AG09309 (cell line): ENCODE measurements at regions not wholly inside any gene's neighbourhood (a gene's known extent, or its start where the extent isn't known, plus 50 kb on each side); places are given as distances from the start of the nearest gene placed in this dataset.

ENCODE experiments used
- DNase-seq: peaks from one replicate; pipeline ENCODE4 v3.0.0-alpha.2; 2010; ENCODE audit warnings: low read depth
- H3K4me3 ChIP-seq: 2 replicates; pipeline ENCODE4 v1.5.1; 2011; ENCODE audit warnings: mild to moderate bottlenecking, low read depth, low read length, moderate library complexity; ENCODE audit not compliant: control insufficient read depth
- CTCF ChIP-seq: IDR thresholded peaks from 2 replicates; pipeline ENCODE4 v1.5.1; 2011; ENCODE audit warnings: mild to moderate bottlenecking, low read depth, low read length, inconsistent platforms; ENCODE audit not compliant: insufficient read depth, control insufficient read depth; ENCODE audit errors: missing control alignments

GRCh38 chr10:120375666-120376065 lies 81.4 kb upstream of the PLPP4 start:
- DNase-seq, result no peak
- no peak overlapping the region for H3K4me3 ChIP-seq
- no peak for TF ChIP-seq CTCF

- DNase-seq, result no peak
- H3K4me3 ChIP-seq, result no peak overlapping the region
- no peak for TF ChIP-seq CTCF
Measured at GRCh38 chr10:120381931-120382330, 75.1 kb upstream of the PLPP4 start.

GRCh38 chr10:120382360-120382759 lies 74.7 kb upstream of the PLPP4 start:
- no peak overlapping the region for H3K4me3 ChIP-seq
- no peak for TF ChIP-seq CTCF
- DNase-seq, result no peak

GRCh38 chr10:120385992-120386391 lies 71.0 kb upstream of the PLPP4 start:
- no peak for DNase-seq
- no peak overlapping the region for H3K4me3 ChIP-seq
- TF ChIP-seq CTCF, result no peak

GRCh38 chr10:120386896-120387295 lies 70.1 kb upstream of the PLPP4 start:
- no peak overlapping the region for H3K4me3 ChIP-seq
- DNase-seq, result no peak
- no peak for TF ChIP-seq CTCF

GRCh38 chr10:120387326-120387725 lies 69.7 kb upstream of the PLPP4 start:
- TF ChIP-seq CTCF, result no peak
- H3K4me3 ChIP-seq, result no peak overlapping the region
- peak; percentile 16 for DNase-seq

GRCh38 chr10:120392245-120392644 lies 64.8 kb upstream of the PLPP4 start:
- no peak for TF ChIP-seq CTCF
- no peak for DNase-seq
- H3K4me3 ChIP-seq, result no peak overlapping the region
